ENCODE measurements at regions not wholly inside any gene's neighbourhood (a gene's known extent, or its start where the extent isn't known, plus 50 kb on each side); places are given as distances from the start of the nearest gene placed in this dataset.

DNA sequence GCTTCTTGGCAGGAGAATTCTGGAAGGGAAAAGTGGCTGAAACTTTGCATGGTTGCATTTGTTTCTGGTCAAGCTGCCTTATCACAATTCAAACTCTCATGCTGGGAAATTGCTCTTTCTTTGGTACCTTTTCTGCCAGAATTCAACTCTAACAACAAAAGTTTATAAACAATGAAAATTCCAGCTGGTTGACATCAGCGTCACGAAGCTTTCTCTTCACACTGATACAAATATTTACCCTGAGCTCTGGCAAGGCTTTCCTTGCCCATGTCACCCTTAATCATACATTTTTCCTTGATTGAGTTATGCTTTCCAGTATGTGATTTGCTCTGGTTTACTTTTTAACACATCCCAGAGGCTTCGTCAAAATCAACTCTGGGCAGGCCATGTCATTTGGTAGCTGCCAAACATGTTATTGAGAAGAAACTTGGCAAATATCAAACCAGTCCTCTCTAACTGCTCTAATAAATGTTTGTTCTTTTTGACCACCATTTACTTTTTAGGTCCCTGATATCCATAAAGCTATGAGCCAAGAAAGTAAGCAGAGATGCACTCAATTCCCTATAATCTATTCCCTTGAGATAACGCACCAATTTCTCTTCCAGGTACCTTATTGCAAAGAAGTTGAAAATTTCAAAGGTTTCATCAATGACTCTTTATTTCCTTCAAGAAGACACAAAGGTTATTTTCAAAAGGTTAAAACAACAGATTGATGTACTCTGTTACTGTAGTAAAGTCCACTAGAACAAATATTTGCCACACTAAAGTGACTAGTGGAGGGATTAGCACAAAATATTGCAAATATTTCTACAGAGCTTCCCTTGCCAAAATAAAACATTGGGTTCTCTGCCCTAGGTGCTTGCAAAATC is 1241.1 kb upstream of the ZEB2 start:
- Histone ChIP-seq H3K27me3 (ENCODE audit: control insufficient read depth, insufficient read depth, low read length) (no peaks in the 10 kb centered on the region), H3K9ac (ENCODE audit: low read length) (no peak overlapping the region), H3K4me3 (ENCODE audit: low read length) (no peak overlapping the region), H3K36me3 (ENCODE audit: control insufficient read depth, insufficient read depth, low read length) (no peaks in the 10 kb centered on the region), H3K4me1 (ENCODE audit: control insufficient read depth, insufficient read depth, low read length) (no peaks in the 10 kb centered on the region), H3K27ac (ENCODE audit: low read depth, low read length) (no peak overlapping the region)

DNA sequence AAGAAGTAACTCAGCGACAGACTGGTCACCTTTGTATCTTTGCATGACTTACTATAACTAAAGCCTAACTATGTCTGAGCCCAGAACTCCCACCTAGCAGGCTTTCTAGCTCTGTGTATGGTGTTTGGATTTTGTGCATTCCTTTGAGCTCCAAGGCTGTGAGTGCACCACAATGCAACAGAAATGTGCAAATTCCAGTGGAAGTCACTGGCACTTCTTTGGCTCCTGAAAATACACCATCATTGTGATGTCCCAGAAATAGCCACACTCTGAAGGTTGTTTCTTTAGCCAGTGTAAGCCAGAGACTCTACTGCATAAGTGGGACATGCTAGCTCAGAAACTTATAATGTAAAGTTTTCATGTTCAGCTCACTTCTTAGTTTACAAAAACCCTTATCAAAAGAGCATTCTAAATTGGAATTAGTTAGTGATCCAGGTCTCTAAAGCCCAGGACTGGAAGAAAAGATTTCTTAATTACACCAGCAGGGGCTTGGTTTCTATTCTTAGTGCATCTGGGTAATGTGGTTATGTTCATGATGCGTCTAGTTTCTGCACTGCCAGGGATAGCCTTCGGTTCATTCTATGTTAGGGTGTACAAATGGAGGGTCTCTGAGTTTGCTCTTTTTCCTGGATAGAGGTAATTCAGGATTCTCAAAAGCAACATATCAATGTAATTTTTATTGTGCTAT is 1239.5 kb upstream of the ZEB2 start:
- H3K27ac ChIP-seq (ENCODE audit: low read depth, low read length) = no peak overlapping the region
- no peaks in the 10 kb centered on the region for H3K4me1 ChIP-seq (ENCODE audit: control insufficient read depth, insufficient read depth, low read length)

DNA sequence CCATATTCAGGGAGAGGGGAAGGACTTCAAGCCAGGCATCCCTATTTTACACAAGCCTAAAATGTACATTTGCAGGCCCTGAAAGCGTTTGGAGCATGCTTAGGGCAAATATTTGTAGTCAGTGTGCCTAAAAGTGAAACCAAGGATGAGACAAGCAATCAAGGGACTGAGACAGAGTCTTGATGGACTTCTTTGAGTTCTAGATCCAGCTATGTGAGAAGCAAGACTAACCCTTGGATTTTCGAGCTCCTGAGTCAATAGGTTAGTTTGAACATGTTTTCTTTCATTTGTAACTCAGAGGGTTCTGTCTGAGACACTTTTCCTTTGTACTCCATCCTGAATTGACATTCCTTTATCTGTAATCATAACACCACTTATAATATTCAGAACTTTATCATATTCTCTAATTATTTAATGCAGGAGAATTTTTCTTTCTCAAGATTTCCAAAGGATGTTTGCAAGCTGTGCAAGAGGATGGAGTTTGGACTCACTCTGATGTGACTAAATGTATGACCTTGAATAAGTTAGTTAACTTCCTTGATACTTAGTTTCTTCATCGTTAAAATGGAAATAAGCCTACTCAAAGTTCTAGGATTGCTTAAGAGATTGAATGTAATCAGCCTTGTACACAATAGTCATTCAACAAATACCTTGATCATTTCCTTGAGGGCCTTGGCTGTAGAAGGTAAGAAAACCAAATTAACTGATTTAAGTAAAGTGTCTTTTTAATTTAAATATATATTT is 1237.8 kb upstream of the ZEB2 start:
- H3K4me1 ChIP-seq (ENCODE audit: control insufficient read depth, insufficient read depth, low read length) = no peaks in the 10 kb centered on the region
- H3K4me3 ChIP-seq (ENCODE audit: low read length) = no peak overlapping the region
- no peak overlapping the region for H3K9ac ChIP-seq (ENCODE audit: low read length)
- H3K27ac ChIP-seq (ENCODE audit: low read depth, low read length) = no peak overlapping the region
- H3K36me3 ChIP-seq (ENCODE audit: control insufficient read depth, insufficient read depth, low read length) = no peaks in the 10 kb centered on the region
- H3K27me3 ChIP-seq (ENCODE audit: control insufficient read depth, insufficient read depth, low read length) = no peaks in the 10 kb centered on the region

More for the DNA sequence above, 1239.5 kb upstream of the ZEB2 start:
- Histone ChIP-seq H3K4me3 (ENCODE audit: low read length) (no peak overlapping the region), H3K9ac (ENCODE audit: low read length) (no peak overlapping the region), H3K36me3 (ENCODE audit: control insufficient read depth, insufficient read depth, low read length) (no peaks in the 10 kb centered on the region), H3K27me3 (ENCODE audit: control insufficient read depth, insufficient read depth, low read length) (no peaks in the 10 kb centered on the region)

- Histone ChIP-seq H3K4me1 (ENCODE audit: control insufficient read depth, insufficient read depth, low read length) (peaks cover 3% of the 10 kb centered on the region), H3K36me3 (ENCODE audit: control insufficient read depth, insufficient read depth, low read length) (no peaks in the 10 kb centered on the region), H3K27ac (ENCODE audit: low read depth, low read length) (no peak overlapping the region), H3K9ac (ENCODE audit: low read length) (no peak overlapping the region), H3K27me3 (ENCODE audit: control insufficient read depth, insufficient read depth, low read length) (no peaks in the 10 kb centered on the region), H3K4me3 (ENCODE audit: low read length) (no peak overlapping the region)
Measured at GRCh38 chr2:145755019-145755837, 1235.3 kb upstream of the ZEB2 start.

- Histone ChIP-seq H3K36me3 (ENCODE audit: control insufficient read depth, insufficient read depth, low read length) (no peaks in the 10 kb centered on the region), H3K9ac (ENCODE audit: low read length) (no peak overlapping the region), H3K4me3 (ENCODE audit: low read length) (no peak overlapping the region), H3K27me3 (ENCODE audit: control insufficient read depth, insufficient read depth, low read length) (no peaks in the 10 kb centered on the region), H3K4me1 (ENCODE audit: control insufficient read depth, insufficient read depth, low read length) (peaks cover 3% of the 10 kb centered on the region), H3K27ac (ENCODE audit: low read depth, low read length) (no peak overlapping the region)
Measured at GRCh38 chr2:145753966-145754365, 1234.0 kb upstream of the ZEB2 start.

DNA sequence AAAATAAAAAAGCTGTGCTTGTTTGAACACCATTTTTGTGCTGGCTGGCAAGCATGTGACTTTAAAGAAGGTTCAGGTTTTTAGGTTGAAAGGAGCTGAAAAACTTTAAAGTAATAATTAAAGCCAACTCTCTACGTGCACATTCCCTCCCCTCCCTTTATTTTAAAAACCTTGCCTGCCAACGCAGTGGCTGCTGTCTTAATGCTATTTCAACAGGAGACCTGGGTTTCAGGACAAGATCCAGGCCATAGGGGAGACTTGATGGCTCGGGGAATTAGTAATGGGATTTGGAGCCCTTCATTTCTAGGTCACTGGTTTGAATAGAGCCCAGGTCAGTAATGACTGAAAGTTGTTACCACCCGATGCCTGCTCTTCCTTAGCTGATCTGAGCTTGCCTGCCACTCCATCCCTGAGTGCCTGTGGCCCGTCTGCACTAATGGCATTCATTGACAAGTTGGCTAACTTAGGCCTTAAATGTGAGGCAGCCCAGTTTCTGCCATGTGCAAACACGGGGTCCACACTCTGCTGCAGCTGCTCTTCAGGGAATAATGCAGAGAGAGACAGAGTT is 1233.2 kb upstream of the ZEB2 start:
- Histone ChIP-seq H3K4me1 (ENCODE audit: control insufficient read depth, insufficient read depth, low read length) (peaks cover 3% of the 10 kb centered on the region), H3K27ac (ENCODE audit: low read depth, low read length) (no peak overlapping the region), H3K4me3 (ENCODE audit: low read length) (no peak overlapping the region), H3K36me3 (ENCODE audit: control insufficient read depth, insufficient read depth, low read length) (no peaks in the 10 kb centered on the region), H3K27me3 (ENCODE audit: control insufficient read depth, insufficient read depth, low read length) (no peaks in the 10 kb centered on the region), H3K9ac (ENCODE audit: low read length) (no peak overlapping the region)

DNA sequence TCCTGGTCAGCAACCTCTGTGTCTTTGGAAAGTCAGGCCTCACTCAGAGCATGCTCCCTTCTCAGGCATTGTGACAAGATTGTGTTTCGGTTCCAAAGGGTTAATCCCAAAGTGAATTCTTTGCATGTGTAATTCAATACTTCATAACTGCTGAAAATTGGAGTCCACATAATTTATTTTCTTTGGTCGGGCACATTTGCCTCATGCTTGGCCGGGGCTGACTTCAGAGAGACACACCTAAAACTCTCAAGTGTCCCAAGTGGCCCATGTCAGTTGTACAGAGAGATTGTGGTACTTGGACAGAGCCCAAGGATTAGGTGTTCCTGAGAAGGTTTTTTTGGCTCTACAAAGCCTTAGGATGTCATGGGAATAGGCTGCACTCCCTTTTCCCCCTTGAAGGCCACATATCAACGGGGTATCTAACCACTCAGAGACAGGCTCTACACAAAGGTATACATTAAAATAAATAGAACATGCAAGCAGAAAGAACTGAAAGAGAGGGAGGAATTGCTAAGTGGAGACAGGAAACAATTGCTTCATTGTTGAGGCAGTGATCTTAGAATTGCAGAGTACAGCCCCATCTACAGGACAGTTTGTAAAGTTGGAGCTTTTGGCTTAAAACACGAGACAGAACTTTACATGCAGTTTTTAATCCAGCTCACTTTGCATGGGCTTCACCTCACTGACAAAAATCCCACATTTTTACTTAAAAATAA is 1232.3 kb upstream of the ZEB2 start:
- Histone ChIP-seq H3K9ac (ENCODE audit: low read length) (no peak overlapping the region), H3K4me3 (ENCODE audit: low read length) (no peak overlapping the region), H3K4me1 (ENCODE audit: control insufficient read depth, insufficient read depth, low read length) (peaks cover 3% of the 10 kb centered on the region), H3K36me3 (ENCODE audit: control insufficient read depth, insufficient read depth, low read length) (no peaks in the 10 kb centered on the region), H3K27me3 (ENCODE audit: control insufficient read depth, insufficient read depth, low read length) (no peaks in the 10 kb centered on the region), H3K27ac (ENCODE audit: low read depth, low read length) (no peak overlapping the region)

GRCh38 chr2:145751629-145752028 is 1231.7 kb upstream of the ZEB2 start:
- Histone ChIP-seq H3K4me3 (ENCODE audit: low read length) (no peak overlapping the region), H3K27ac (ENCODE audit: low read depth, low read length) (no peak overlapping the region), H3K27me3 (ENCODE audit: control insufficient read depth, insufficient read depth, low read length) (no peaks in the 10 kb centered on the region), H3K9ac (ENCODE audit: low read length) (no peak overlapping the region), H3K36me3 (ENCODE audit: control insufficient read depth, insufficient read depth, low read length) (no peaks in the 10 kb centered on the region), H3K4me1 (ENCODE audit: control insufficient read depth, insufficient read depth, low read length) (peaks cover 3% of the 10 kb centered on the region)

DNA sequence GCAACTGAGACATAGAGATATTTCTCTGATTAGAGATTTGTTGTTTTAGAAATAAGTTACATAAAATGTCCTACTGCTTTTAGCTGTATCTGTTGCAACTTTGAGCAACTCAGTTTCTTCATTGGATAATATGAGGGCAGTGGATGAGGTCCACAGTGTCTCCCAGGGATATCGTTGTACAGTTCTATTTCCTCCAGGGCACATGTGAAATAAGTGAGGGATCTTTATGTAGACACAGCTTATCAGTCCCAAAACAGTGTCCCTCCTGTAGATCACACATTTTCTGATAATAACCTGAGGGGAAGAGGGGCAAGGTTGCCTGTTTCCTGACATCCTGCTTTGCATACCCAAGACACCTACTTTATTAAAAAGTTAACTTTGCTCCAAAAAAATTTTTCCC is 1231.2 kb upstream of the ZEB2 start:
- Histone ChIP-seq H3K4me3 (ENCODE audit: low read length) (no peak overlapping the region), H3K4me1 (ENCODE audit: control insufficient read depth, insufficient read depth, low read length) (peaks cover 3% of the 10 kb centered on the region), H3K9ac (ENCODE audit: low read length) (no peak overlapping the region), H3K27ac (ENCODE audit: low read depth, low read length) (no peak overlapping the region), H3K27me3 (ENCODE audit: control insufficient read depth, insufficient read depth, low read length) (no peaks in the 10 kb centered on the region), H3K36me3 (ENCODE audit: control insufficient read depth, insufficient read depth, low read length) (no peaks in the 10 kb centered on the region)

DNA sequence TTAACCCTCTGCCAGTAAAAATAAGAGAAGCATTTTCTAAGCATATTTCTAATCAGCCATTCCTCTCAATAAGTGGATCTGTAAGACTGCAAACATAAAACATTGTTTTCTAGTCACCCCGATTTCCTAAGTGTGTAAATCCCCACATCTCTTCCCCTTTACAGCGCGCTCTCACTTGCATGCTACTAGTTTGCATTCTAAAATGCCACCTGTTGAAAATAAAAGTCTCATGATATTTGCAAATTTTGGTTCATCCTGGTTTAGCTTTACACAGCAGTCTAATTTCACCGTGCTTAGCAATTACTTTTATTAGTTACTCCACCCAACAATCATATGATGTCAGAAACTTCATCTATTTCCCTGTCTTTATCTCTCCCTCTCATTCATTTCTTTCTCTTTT is 1230.7 kb upstream of the ZEB2 start:
- Histone ChIP-seq H3K4me3 (ENCODE audit: low read length) (no peak overlapping the region), H3K27me3 (ENCODE audit: control insufficient read depth, insufficient read depth, low read length) (no peaks in the 10 kb centered on the region), H3K4me1 (ENCODE audit: control insufficient read depth, insufficient read depth, low read length) (peaks cover 3% of the 10 kb centered on the region), H3K36me3 (ENCODE audit: control insufficient read depth, insufficient read depth, low read length) (no peaks in the 10 kb centered on the region), H3K9ac (ENCODE audit: low read length) (no peak overlapping the region), H3K27ac (ENCODE audit: low read depth, low read length) (no peak overlapping the region)

- Histone ChIP-seq H3K4me3 (ENCODE audit: low read length) (no peak overlapping the region), H3K36me3 (ENCODE audit: control insufficient read depth, insufficient read depth, low read length) (no peaks in the 10 kb centered on the region), H3K4me1 (ENCODE audit: control insufficient read depth, insufficient read depth, low read length) (peaks cover 3% of the 10 kb centered on the region), H3K27me3 (ENCODE audit: control insufficient read depth, insufficient read depth, low read length) (no peaks in the 10 kb centered on the region), H3K27ac (ENCODE audit: low read depth, low read length) (no peak overlapping the region), H3K9ac (ENCODE audit: low read length) (no peak overlapping the region)
Measured at GRCh38 chr2:145750144-145750543, 1230.2 kb upstream of the ZEB2 start.

All from rectal smooth muscle tissue (tissue), 1 donor.